Tibial artery (tissue), 4 donors: ENCODE measurements at regions not wholly inside any gene's neighbourhood (a gene's known extent, or its start where the extent isn't known, plus 50 kb on each side); places are given as distances from the start of the nearest gene placed in this dataset.

Experiments used
- DNase-seq, 2 donors: peaks; one replicate each; pipeline ENCODE4 v3.0.0-alpha.2; 2019
- H3K27ac ChIP-seq, 2 donors: fragments of 200-600 bp; sonication (generic) in 1 of 2; 1 replicate in 1 of 2; 2 replicates in 1 of 2; pipeline ENCODE4 v1.5.1; 2018 to 2019; ENCODE audit warnings: mild to moderate bottlenecking in 1 of 2
- H3K27me3 ChIP-seq, 2 donors: fragments of 200-600 bp; sonication (generic) in 1 of 2; one replicate each; pipeline versions ENCODE4 v1.5.1 to v1.6.0; 2016 to 2019
- H3K36me3 ChIP-seq, 3 donors: fragments of 200-600 bp; sonication (generic) in 2 of 3; one replicate each; pipeline ENCODE4 v1.5.1; 2016 to 2019; ENCODE audit warnings: mild to moderate bottlenecking in 2 of 3
- H3K4me1 ChIP-seq, 4 donors: fragments of 200-600 bp; sonication (generic) in 2 of 4; 1 replicate in 3 of 4; 2 replicates in 1 of 4; pipeline ENCODE4 v1.5.1; 2016 to 2019
- H3K4me3 ChIP-seq, 2 donors: fragments of 200-600 bp; sonication (generic) in 1 of 2; 1 replicate in 1 of 2; 2 replicates in 1 of 2; pipeline ENCODE4 v1.5.1; 2018 to 2019; ENCODE audit warnings: mild to moderate bottlenecking in 2 of 2
- H3K9me3 ChIP-seq, 3 donors: fragments of 200-600 bp; sonication (generic) in 1 of 3; one replicate each; pipeline ENCODE4 v1.5.1; 2016 to 2019
- intact Hi-C: fragments of 100-400 bp; cut with DNase I; formaldehyde crosslinking; loops from one replicate; pipeline ENCODE4 v1.15.0; 2023; ENCODE audit warnings: low total_unique reads
- TF ChIP-seq, protein P1 (sequence below), 2 experiments: fragments of 200-600 bp in 1 of 2; fragments of 450-650 bp in 1 of 2; IDR thresholded peaks; one replicate each; pipeline ENCODE4 v1.5.1; 2017 to 2019; ENCODE audit warnings: antibody characterized with exemption in 2 of 2, mild to moderate bottlenecking in 1 of 2, moderate library complexity in 1 of 2

DNA sequence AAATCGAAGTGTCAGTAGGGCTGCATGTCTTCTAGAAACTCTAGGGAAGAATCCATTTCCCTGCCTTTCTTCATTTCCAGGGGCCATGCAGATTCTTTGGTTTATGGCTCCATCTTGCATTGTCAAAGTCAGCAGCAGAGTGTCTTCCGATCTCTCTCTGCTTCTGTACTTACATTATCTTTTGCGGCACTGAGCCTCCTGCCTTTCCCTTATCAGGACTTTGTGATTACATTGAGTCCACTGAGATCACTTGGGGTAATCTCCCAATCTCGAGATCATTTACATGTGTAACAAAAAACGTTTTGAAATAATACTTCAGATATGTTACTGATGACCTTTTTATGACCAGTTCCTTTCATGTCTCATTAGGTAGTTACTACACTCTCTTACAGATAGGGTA lies 695.9 kb downstream of the NSUN3 start:
- TF ChIP-seq, protein P1, sequence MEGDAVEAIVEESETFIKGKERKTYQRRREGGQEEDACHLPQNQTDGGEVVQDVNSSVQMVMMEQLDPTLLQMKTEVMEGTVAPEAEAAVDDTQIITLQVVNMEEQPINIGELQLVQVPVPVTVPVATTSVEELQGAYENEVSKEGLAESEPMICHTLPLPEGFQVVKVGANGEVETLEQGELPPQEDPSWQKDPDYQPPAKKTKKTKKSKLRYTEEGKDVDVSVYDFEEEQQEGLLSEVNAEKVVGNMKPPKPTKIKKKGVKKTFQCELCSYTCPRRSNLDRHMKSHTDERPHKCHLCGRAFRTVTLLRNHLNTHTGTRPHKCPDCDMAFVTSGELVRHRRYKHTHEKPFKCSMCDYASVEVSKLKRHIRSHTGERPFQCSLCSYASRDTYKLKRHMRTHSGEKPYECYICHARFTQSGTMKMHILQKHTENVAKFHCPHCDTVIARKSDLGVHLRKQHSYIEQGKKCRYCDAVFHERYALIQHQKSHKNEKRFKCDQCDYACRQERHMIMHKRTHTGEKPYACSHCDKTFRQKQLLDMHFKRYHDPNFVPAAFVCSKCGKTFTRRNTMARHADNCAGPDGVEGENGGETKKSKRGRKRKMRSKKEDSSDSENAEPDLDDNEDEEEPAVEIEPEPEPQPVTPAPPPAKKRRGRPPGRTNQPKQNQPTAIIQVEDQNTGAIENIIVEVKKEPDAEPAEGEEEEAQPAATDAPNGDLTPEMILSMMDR (IDR thresholded peaks at IDR 0.05): no peak
- DNase-seq: no peak
- H3K27me3 ChIP-seq: no peaks in the 10 kb centered on the region
- H3K9me3 ChIP-seq: no peaks in the 10 kb centered on the region
- no peak overlapping the region for H3K27ac ChIP-seq
- no peaks in the 10 kb centered on the region for H3K4me1 ChIP-seq
- H3K4me3 ChIP-seq: no peak overlapping the region
- H3K36me3 ChIP-seq: no peaks in the 10 kb centered on the region
- intact Hi-C loops: no loop called here

DNA sequence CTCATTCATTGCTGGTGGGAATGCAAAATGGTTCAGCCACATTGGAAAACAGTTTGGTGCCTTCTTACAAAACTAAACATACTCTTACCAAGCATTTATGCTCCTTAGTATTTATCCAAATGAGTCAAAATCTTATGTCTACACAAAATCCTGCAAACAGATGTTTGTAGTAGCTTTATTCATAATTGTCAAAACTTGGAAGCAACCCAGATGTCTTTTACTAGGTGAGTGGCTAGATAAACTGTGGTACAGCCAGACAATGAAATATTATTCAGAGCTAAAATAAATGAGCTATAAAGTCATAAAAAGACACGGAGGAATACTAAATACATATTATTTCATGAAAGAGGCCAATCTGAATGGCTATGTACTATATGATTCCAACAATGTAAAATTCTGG lies 709.5 kb downstream of the NSUN3 start:
- TF ChIP-seq, protein P1 (IDR thresholded peaks at IDR 0.05): no peak
- intact Hi-C loops: no loop called here
- Histone ChIP-seq H3K27me3 (no peaks in the 10 kb centered on the region), H3K4me1 (no peaks in the 10 kb centered on the region), H3K9me3 (no peaks in the 10 kb centered on the region), H3K36me3 (no peaks in the 10 kb centered on the region), H3K4me3 (no peak overlapping the region), H3K27ac (no peak overlapping the region)
- no peak for DNase-seq

DNA sequence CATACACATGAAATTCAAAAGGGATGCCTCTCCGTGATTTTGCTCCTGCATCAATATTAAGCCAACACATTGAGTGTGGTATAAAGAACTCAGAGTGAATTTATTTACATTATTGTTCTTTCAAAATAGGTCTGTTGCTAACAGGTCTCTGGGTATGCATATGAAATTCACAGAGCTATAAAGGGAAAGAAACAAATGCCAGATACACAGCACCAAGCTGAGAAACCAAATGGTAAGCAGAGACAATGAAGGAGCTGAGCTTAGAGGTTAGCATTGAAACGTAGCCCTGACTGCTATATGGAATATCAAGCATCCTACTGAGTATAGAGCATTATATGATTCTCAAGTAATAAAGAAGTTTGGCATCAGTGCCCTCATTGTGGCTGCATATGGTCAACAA lies 712.9 kb downstream of the NSUN3 start:
- Histone ChIP-seq H3K36me3 (no peaks in the 10 kb centered on the region), H3K4me3 (no peak overlapping the region), H3K27ac (no peak overlapping the region), H3K27me3 (no peaks in the 10 kb centered on the region), H3K9me3 (no peaks in the 10 kb centered on the region), H3K4me1 (no peaks in the 10 kb centered on the region)
- DNase-seq: no peak
- intact Hi-C loops: no loop called here
- TF ChIP-seq, protein P1 (IDR thresholded peaks at IDR 0.05): no peak

DNA sequence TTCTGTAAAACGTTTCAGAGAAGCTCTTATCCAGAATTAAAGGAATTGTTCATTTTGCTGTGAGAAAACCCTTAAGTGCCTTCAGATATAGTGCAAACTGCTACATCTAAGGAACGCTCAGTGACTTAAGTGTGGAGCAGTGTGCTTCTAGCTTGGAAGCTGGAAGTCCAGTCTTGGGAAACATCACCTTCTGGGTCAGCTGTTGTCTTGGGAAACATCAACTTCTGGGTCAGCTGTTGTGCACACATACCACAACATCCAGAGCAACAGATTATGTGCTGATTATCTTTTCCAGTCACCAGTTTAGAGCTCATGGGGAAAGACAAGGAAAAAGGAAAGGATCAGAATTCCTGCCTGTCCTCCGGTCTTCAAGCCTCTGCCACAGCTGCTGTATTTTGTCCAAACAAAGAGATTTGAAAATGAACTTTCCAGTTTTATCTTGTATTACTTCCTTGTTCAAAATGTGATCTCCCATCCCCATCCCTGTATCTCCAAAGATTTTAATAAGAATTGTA lies 713.6 kb downstream of the NSUN3 start:
- TF ChIP-seq, protein P1 (IDR thresholded peaks at IDR 0.05): no peak
- H3K4me3 ChIP-seq: no peak overlapping the region
- no peak for DNase-seq
- H3K27me3 ChIP-seq: no peaks in the 10 kb centered on the region
- H3K27ac ChIP-seq: no peak overlapping the region
- no peaks in the 10 kb centered on the region for H3K36me3 ChIP-seq
- intact Hi-C loops: no loop called here
- H3K9me3 ChIP-seq: no peaks in the 10 kb centered on the region
- no peaks in the 10 kb centered on the region for H3K4me1 ChIP-seq

DNA sequence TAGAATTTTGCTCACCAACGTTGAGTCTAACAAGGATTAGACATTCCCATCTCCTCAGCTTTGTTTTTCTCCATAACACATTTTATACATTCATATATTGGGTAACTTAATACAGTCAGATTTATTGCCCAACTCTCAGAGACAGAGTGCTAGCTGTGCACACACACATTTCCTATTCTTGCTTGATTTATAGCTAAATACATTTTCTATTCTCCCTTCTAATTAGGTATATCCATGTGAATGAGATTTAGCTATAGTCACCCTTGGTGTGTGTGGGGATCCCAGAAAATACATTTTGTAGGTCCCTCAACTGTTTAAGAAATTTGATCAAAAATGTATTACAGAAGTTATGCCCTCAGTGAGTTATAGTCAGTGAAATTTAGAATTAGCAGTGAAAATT lies 715.4 kb downstream of the NSUN3 start:
- no peaks in the 10 kb centered on the region for H3K9me3 ChIP-seq
- H3K4me1 ChIP-seq: no peaks in the 10 kb centered on the region
- intact Hi-C loops: no loop called here
- TF ChIP-seq, protein P1 (IDR thresholded peaks at IDR 0.05): no peak
- H3K27me3 ChIP-seq: no peaks in the 10 kb centered on the region
- H3K4me3 ChIP-seq: no peak overlapping the region
- no peak overlapping the region for H3K27ac ChIP-seq
- no peaks in the 10 kb centered on the region for H3K36me3 ChIP-seq
- DNase-seq: no peak
